OCI-LY3 (cell line): ENCODE measurements at regions not wholly inside any gene's neighbourhood (a gene's known extent, or its start where the extent isn't known, plus 50 kb on each side); places are given as distances from the start of the nearest gene placed in this dataset.

ENCODE experiments used
- H2AFZ ChIP-seq: fragments of 200-600, 300-600 bp; shearing (Covaris generic); 2 replicates; pipeline ENCODE4 v1.6.0; 2014; ENCODE audit warnings: antibody characterized with exemption, low read depth, low read length
- H3K27ac ChIP-seq: fragments of 200-600, 300-600 bp; sonication (generic); 2 replicates; pipeline ENCODE4 v1.5.1; 2014; ENCODE audit warnings: mild to moderate bottlenecking, low read length, moderate library complexity, mixed read lengths
- H3K27me3 ChIP-seq: fragments of 200-600, 300-600 bp; sonication (generic); 2 replicates; pipeline ENCODE4 v1.6.1; 2014; ENCODE audit warnings: low read depth, low read length, mixed read lengths
- H3K36me3 ChIP-seq: fragments of 200-600, 300-600 bp; sonication (generic); replicated peaks from 2 replicates; pipeline ENCODE3; 2014; ENCODE audit warnings: low read depth, low read length, mixed read lengths
- H3K4me1 ChIP-seq: fragments of 300-600, 200-600 bp; sonication (generic); 2 replicates; pipeline ENCODE4 v1.6.1; 2014; ENCODE audit warnings: low read length, mixed read lengths
- H3K4me2 ChIP-seq: fragments of 200-600, 300-600 bp; sonication (generic); 2 replicates; pipeline ENCODE4 v1.6.1; 2014; ENCODE audit warnings: low read length, mixed read lengths
- H3K4me3 ChIP-seq: fragments of 300-600, 200-600 bp; sonication (generic); 2 replicates; pipeline ENCODE4 v1.5.1; 2014; ENCODE audit warnings: antibody characterized with exemption, mild to moderate bottlenecking, low read length, moderate library complexity
- H3K79me2 ChIP-seq: fragments of 300-600, 200-600 bp; shearing (Covaris generic); 2 replicates; pipeline ENCODE4 v1.6.1; 2014; ENCODE audit warnings: mild to moderate bottlenecking, low read length, mixed read lengths
- H3K9ac ChIP-seq: fragments of 300-600, 200-600 bp; shearing (Covaris generic); 2 replicates; pipeline ENCODE4 v1.6.0; 2014; ENCODE audit warnings: mild to moderate bottlenecking, low read length, moderate library complexity
- H3K9me3 ChIP-seq: fragments of 200-600, 300-600 bp; shearing (Covaris generic); 2 replicates; pipeline ENCODE4 v1.6.1; 2014; ENCODE audit warnings: low read length, mixed read lengths; ENCODE audit not compliant: insufficient read depth
- H4K20me1 ChIP-seq: fragments of 200-600, 300-600 bp; sonication (generic); 2 replicates; pipeline ENCODE4 v1.6.1; 2016; ENCODE audit warnings: low read length, mixed read lengths; ENCODE audit not compliant: insufficient read depth
- EZH2phosphoT487 ChIP-seq: fragments of 200-600 bp; shearing (Covaris generic); IDR thresholded peaks from 2 replicates; pipeline ENCODE4 v1.6.1; 2018; ENCODE audit warnings: antibody characterized with exemption, mixed run types, low read depth
- TF ChIP-seq, protein P1 (sequence below): fragments of 200-600, 300-600 bp; sonication (generic); IDR thresholded peaks from 2 replicates; pipeline ENCODE4 v1.5.1; 2014; ENCODE audit warnings: antibody characterized with exemption, low read length, low read depth

DNA sequence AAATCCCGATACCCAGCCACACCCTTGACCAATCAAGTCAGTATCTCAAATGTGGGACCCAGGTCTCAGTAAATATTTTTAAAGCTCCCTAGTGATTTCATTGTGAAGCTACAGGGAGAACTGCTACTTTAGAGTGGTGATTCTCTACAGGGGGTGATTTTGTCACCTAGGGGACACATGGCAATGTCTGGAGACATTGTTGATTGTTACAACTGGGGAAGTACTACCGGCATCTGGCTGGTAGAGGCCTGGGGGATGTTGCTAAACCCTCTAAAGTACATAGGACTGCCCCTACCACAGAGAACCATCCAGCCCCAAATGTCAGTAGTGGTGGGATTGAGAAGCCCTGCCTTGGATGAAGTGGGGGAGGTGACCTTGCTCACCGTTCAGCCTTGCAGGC is 152.9 kb downstream of the RPS24 start:
- no peaks in the 10 kb centered on the region for H3K27me3 ChIP-seq
- H3K4me1 ChIP-seq = no peaks in the 10 kb centered on the region
- H4K20me1 ChIP-seq = no peaks in the 10 kb centered on the region
- no peaks in the 10 kb centered on the region for H3K36me3 ChIP-seq
- H3K4me3 ChIP-seq = no peak overlapping the region
- H3K9ac ChIP-seq = no peak overlapping the region
- no peak overlapping the region for H2AFZ ChIP-seq
- no peaks in the 10 kb centered on the region for H3K9me3 ChIP-seq
- TF ChIP-seq, protein P1, sequence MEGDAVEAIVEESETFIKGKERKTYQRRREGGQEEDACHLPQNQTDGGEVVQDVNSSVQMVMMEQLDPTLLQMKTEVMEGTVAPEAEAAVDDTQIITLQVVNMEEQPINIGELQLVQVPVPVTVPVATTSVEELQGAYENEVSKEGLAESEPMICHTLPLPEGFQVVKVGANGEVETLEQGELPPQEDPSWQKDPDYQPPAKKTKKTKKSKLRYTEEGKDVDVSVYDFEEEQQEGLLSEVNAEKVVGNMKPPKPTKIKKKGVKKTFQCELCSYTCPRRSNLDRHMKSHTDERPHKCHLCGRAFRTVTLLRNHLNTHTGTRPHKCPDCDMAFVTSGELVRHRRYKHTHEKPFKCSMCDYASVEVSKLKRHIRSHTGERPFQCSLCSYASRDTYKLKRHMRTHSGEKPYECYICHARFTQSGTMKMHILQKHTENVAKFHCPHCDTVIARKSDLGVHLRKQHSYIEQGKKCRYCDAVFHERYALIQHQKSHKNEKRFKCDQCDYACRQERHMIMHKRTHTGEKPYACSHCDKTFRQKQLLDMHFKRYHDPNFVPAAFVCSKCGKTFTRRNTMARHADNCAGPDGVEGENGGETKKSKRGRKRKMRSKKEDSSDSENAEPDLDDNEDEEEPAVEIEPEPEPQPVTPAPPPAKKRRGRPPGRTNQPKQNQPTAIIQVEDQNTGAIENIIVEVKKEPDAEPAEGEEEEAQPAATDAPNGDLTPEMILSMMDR = no peak
- no peak for TF ChIP-seq EZH2phosphoT487
- no peaks in the 10 kb centered on the region for H3K79me2 ChIP-seq
- H3K4me2 ChIP-seq = no peak overlapping the region
- no peak overlapping the region for H3K27ac ChIP-seq

DNA sequence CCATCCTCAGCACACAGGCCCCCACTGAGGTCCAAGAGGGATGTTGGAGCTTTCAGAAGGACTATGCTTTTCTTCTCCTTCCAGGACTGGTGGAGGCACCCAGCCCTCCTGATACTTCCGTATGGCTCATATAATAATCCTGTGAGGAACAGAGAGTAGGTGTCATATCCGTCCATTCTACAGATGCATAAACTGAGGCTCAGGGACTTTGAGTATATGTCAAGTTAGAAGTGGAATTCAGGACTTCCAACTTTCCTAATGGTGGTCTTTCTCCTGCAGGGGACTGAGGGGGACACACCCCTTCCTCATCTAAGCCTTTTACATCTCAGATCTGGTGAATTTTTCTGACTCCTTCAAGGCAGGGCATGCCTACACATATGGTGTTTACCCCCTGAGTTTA is 153.7 kb downstream of the RPS24 start:
- no peak overlapping the region for H3K27ac ChIP-seq
- no peak overlapping the region for H3K9ac ChIP-seq
- H3K4me2 ChIP-seq = no peak overlapping the region
- H3K4me1 ChIP-seq = no peaks in the 10 kb centered on the region
- H3K79me2 ChIP-seq = no peaks in the 10 kb centered on the region
- no peaks in the 10 kb centered on the region for H3K27me3 ChIP-seq
- no peaks in the 10 kb centered on the region for H3K9me3 ChIP-seq
- H4K20me1 ChIP-seq = no peaks in the 10 kb centered on the region
- H3K36me3 ChIP-seq = no peaks in the 10 kb centered on the region
- H2AFZ ChIP-seq = no peak overlapping the region
- TF ChIP-seq EZH2phosphoT487 = no peak
- TF ChIP-seq, protein P1 = no peak
- H3K4me3 ChIP-seq = no peak overlapping the region

DNA sequence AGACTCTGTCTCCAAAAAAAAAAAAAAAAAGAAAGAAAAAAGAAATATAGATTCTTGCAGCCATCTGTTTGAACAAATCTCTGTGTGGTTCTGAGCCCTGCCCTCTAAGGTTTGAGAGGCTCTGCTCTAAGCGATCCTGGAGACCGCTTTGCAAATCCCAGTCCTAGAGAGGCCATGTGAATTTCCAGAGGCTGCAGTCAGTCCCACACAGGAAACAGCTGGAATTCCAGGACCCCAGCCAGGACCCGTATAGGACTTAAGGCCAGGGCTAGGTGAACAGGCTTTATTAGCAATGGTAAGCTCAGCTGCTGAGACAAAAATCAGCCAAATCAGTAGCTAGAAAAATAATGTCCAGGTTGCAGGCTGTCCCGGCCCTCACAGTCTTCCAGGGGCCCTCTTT is 154.8 kb downstream of the RPS24 start:
- Histone ChIP-seq H3K9ac (no peak overlapping the region), H3K36me3 (no peaks in the 10 kb centered on the region), H3K27ac (no peak overlapping the region), H3K4me1 (no peaks in the 10 kb centered on the region), H3K4me2 (no peak overlapping the region), H3K27me3 (no peaks in the 10 kb centered on the region; the same call in 1 of the 2 replicates), H3K79me2 (no peaks in the 10 kb centered on the region), H2AFZ (no peak overlapping the region), H4K20me1 (no peaks in the 10 kb centered on the region), H3K9me3 (no peaks in the 10 kb centered on the region; the same call in 1 of the 2 replicates), H3K4me3 (no peak overlapping the region)
- no peak for TF ChIP-seq EZH2phosphoT487
- TF ChIP-seq, protein P1 = no peak

DNA sequence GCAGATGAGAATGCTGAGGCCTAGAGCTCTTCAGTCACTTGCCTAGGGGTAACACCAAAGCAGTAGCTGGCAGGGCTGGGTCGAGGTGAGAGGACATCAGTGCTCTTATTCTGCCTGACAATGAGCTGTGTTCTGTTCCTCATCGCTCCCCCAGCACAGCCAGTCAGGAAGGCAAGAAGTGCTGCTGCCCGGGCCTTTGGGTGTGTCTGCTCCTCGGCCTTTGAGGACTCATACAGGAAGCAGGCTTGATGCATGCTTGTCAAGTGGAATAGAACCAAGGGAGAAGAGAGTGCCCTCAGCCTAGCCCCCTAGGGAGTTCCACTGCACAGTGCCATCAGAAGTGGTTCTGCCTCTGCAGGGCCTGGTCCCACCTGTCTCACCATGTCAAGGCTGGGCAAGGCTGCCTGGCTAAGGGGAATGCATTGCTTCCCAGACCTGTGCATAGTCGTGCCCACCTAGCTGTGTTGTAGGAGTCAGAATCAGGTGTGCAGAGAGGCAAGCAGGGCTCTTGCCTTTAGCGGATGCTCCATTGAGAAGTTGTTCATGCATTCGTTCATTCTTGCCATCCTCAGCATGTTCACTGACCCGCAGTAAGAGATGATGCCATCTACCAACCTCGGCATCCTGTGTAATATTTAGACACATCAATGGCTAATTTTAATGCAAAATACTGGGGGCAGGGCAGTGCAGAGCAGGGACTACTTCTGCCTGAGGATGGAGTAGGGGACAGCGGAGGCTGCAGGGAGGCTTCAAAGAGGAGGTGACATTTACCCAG is 156.6 kb downstream of the RPS24 start:
- no peaks in the 10 kb centered on the region; the same call in 1 of the 2 replicates for H3K9me3 ChIP-seq
- H3K27me3 ChIP-seq = no peaks in the 10 kb centered on the region; the same call in 1 of the 2 replicates
- no peak overlapping the region for H3K4me3 ChIP-seq
- H3K27ac ChIP-seq = no peak overlapping the region
- TF ChIP-seq EZH2phosphoT487 = no peak
- TF ChIP-seq, protein P1 = no peak
- H3K4me2 ChIP-seq = no peak overlapping the region
- H3K36me3 ChIP-seq = no peaks in the 10 kb centered on the region
- H4K20me1 ChIP-seq = no peaks in the 10 kb centered on the region
- no peak overlapping the region for H2AFZ ChIP-seq
- H3K9ac ChIP-seq = no peak overlapping the region
- no peaks in the 10 kb centered on the region for H3K79me2 ChIP-seq
- no peaks in the 10 kb centered on the region for H3K4me1 ChIP-seq
